ENCODE measurements at regions not wholly inside any gene's neighbourhood (a gene's known extent, or its start where the extent isn't known, plus 50 kb on each side); places are given as distances from the start of the nearest gene placed in this dataset.
"Not testable (repeated sequence)": the region's sequence is repeated elsewhere in the genome, so short reads cannot be mapped to it uniquely, and the experiment has no call there.

- WGBS (ENCODE audit: insufficient coverage), result 75% methylated on average over 5 of the region's 5 CpGs
- Histone ChIP-seq H3K27me3 (replicated peaks in 1 of 2; ENCODE audit: control insufficient read depth in 2 of 2, extremely low read depth in 1 of 2, insufficient read depth in 2 of 2, low read length in 1 of 2) (no peaks in the 10 kb centered on the region), H3K27ac (ENCODE audit: low read length) (no peak overlapping the region), H3K9me3 (no peaks in the 10 kb centered on the region), H3K36me3 (ENCODE audit: control insufficient read depth in 2 of 2, extremely low read depth in 1 of 2, insufficient read depth in 1 of 2, low read length in 1 of 2) (no peaks in the 10 kb centered on the region), H3K4me3 (ENCODE audit: control insufficient read depth in 1 of 2, extremely low read depth in 1 of 2, low read length in 1 of 2) (no peak overlapping the region), H3K4me1 (ENCODE audit: control insufficient read depth in 1 of 2, extremely low read depth in 1 of 2, insufficient read depth in 2 of 2, low read length in 2 of 2) (no peaks in the 10 kb centered on the region)
- CTCF ChIA-PET, result no interaction called here
- Mint-ChIP-seq H3K4me3 (no peak overlapping the region), H3K9me3 (peaks cover 16 to 25% (median 18%) of the 10 kb centered on the region in 3 donors), H3K4me1 (no peaks in the 10 kb centered on the region), H3K27ac (no peak overlapping the region), H3K27me3 (no peaks in the 10 kb centered on the region), H3K36me3 (no peaks in the 10 kb centered on the region)
- DNase-seq (no peak), ATAC-seq (replicated peaks in 1 of 4) (no peak)
- POLR2A ChIA-PET, result no interaction called here
These were observed 543.7 kb upstream of the RAG2 start for GRCh38 chr11:37141707-37142106.

- ATAC-seq (replicated peaks in 1 of 4); H3K4me3 ChIP-seq (ENCODE audit: control insufficient read depth in 1 of 2, extremely low read depth in 1 of 2, low read length in 1 of 2); H3K27me3 ChIP-seq (replicated peaks in 1 of 2; ENCODE audit: control insufficient read depth in 2 of 2, extremely low read depth in 1 of 2, insufficient read depth in 2 of 2, low read length in 1 of 2); POLR2A ChIA-PET; H3K9me3 ChIP-seq; H3K4me1 ChIP-seq (ENCODE audit: control insufficient read depth in 1 of 2, extremely low read depth in 1 of 2, insufficient read depth in 2 of 2, low read length in 2 of 2); H3K27me3 Mint-ChIP-seq; H3K36me3 ChIP-seq (ENCODE audit: control insufficient read depth in 2 of 2, extremely low read depth in 1 of 2, insufficient read depth in 1 of 2, low read length in 1 of 2); H3K4me1 Mint-ChIP-seq; CTCF ChIA-PET; H3K27ac ChIP-seq (ENCODE audit: low read length); H3K27ac Mint-ChIP-seq; DNase-seq; H3K4me3 Mint-ChIP-seq; H3K36me3 Mint-ChIP-seq: not testable (repeated sequence)
- 71% methylated on average over 3 of the region's 6 CpGs for WGBS (ENCODE audit: insufficient coverage)
- peaks cover 10 to 21% (median 12%) of the 10 kb centered on the region in 3 donors for H3K9me3 Mint-ChIP-seq
These were observed 537.6 kb upstream of the RAG2 start for GRCh38 chr11:37135606-37136005.

GRCh38 chr11:37134637-37135036, 536.6 kb upstream of the RAG2 start:
- no peak overlapping the region for H3K4me3 Mint-ChIP-seq
- ATAC-seq (replicated peaks in 1 of 4), result no peak
- no CpG with 5 or more reads among the region's 2 CpGs for WGBS (ENCODE audit: insufficient coverage)
- CTCF ChIA-PET, result no interaction called here
- peaks cover 11 to 23% (median 12%) of the 10 kb centered on the region in 3 donors for H3K9me3 Mint-ChIP-seq
- Histone ChIP-seq H3K9me3 (no peaks in the 10 kb centered on the region), H3K4me1 (ENCODE audit: control insufficient read depth in 1 of 2, extremely low read depth in 1 of 2, insufficient read depth in 2 of 2, low read length in 2 of 2) (no peaks in the 10 kb centered on the region), H3K27me3 (replicated peaks in 1 of 2; ENCODE audit: control insufficient read depth in 2 of 2, extremely low read depth in 1 of 2, insufficient read depth in 2 of 2, low read length in 1 of 2) (no peaks in the 10 kb centered on the region), H3K27ac (ENCODE audit: low read length) (no peak overlapping the region), H3K4me3 (ENCODE audit: control insufficient read depth in 1 of 2, extremely low read depth in 1 of 2, low read length in 1 of 2) (no peak overlapping the region), H3K36me3 (ENCODE audit: control insufficient read depth in 2 of 2, extremely low read depth in 1 of 2, insufficient read depth in 1 of 2, low read length in 1 of 2) (no peaks in the 10 kb centered on the region)
- no peak for DNase-seq
- H3K4me1 Mint-ChIP-seq, result no peaks in the 10 kb centered on the region
- no peak overlapping the region for H3K27ac Mint-ChIP-seq
- H3K27me3 Mint-ChIP-seq, result no peaks in the 10 kb centered on the region
- POLR2A ChIA-PET, result no interaction called here
- H3K36me3 Mint-ChIP-seq, result no peaks in the 10 kb centered on the region

GRCh38 chr11:37124384-37124783, 526.3 kb upstream of the RAG2 start:
- H3K36me3 ChIP-seq (ENCODE audit: control insufficient read depth in 2 of 2, extremely low read depth in 1 of 2, insufficient read depth in 1 of 2, low read length in 1 of 2), result no peaks in the 10 kb centered on the region
- POLR2A ChIA-PET, result no interaction called here
- Mint-ChIP-seq H3K4me1 (no peaks in the 10 kb centered on the region), H3K27me3 (no peaks in the 10 kb centered on the region), H3K36me3 (no peaks in the 10 kb centered on the region), H3K9me3 (peaks cover 8 to 14% (median 12%) of the 10 kb centered on the region in 3 donors), H3K4me3 (no peak overlapping the region), H3K27ac (no peak overlapping the region)
- H3K27me3 ChIP-seq (replicated peaks in 1 of 2; ENCODE audit: control insufficient read depth in 2 of 2, extremely low read depth in 1 of 2, insufficient read depth in 2 of 2, low read length in 1 of 2), result no peaks in the 10 kb centered on the region
- DNase-seq (no peak), ATAC-seq (replicated peaks in 1 of 4) (no peak)
- no peaks in the 10 kb centered on the region for H3K9me3 ChIP-seq
- CTCF ChIA-PET, result no interaction called here
- 8% methylated on average over 1 of the region's 2 CpGs for WGBS (ENCODE audit: insufficient coverage)
- H3K4me3 ChIP-seq (ENCODE audit: control insufficient read depth in 1 of 2, extremely low read depth in 1 of 2, low read length in 1 of 2), result no peak overlapping the region
- no peak overlapping the region for H3K27ac ChIP-seq (ENCODE audit: low read length)
- no peaks in the 10 kb centered on the region for H3K4me1 ChIP-seq (ENCODE audit: control insufficient read depth in 1 of 2, extremely low read depth in 1 of 2, insufficient read depth in 2 of 2, low read length in 2 of 2)

GRCh38 chr11:37115963-37116362, 517.9 kb upstream of the RAG2 start:
- ATAC-seq (replicated peaks in 1 of 4), result no peak
- H3K27me3 ChIP-seq (replicated peaks in 1 of 2; ENCODE audit: control insufficient read depth in 2 of 2, extremely low read depth in 1 of 2, insufficient read depth in 2 of 2, low read length in 1 of 2), result no peaks in the 10 kb centered on the region
- DNase-seq, result no peak
- no peaks in the 10 kb centered on the region for H3K36me3 ChIP-seq (ENCODE audit: control insufficient read depth in 2 of 2, extremely low read depth in 1 of 2, insufficient read depth in 1 of 2, low read length in 1 of 2)
- H3K4me3 ChIP-seq (ENCODE audit: control insufficient read depth in 1 of 2, extremely low read depth in 1 of 2, low read length in 1 of 2), result no peak overlapping the region
- ChIA-PET POLR2A (no interaction called here), CTCF (no interaction called here)
- Mint-ChIP-seq H3K4me1 (no peaks in the 10 kb centered on the region), H3K27me3 (no peaks in the 10 kb centered on the region), H3K27ac (no peak overlapping the region), H3K4me3 (no peak overlapping the region), H3K36me3 (no peaks in the 10 kb centered on the region), H3K9me3 (peaks cover 0 to 18% (median 17%) of the 10 kb centered on the region in 3 donors)
- no peaks in the 10 kb centered on the region for H3K4me1 ChIP-seq (ENCODE audit: control insufficient read depth in 1 of 2, extremely low read depth in 1 of 2, insufficient read depth in 2 of 2, low read length in 2 of 2)
- H3K27ac ChIP-seq (ENCODE audit: low read length), result no peak overlapping the region
- H3K9me3 ChIP-seq, result no peaks in the 10 kb centered on the region

GRCh38 chr11:37110385-37110784, 512.3 kb upstream of the RAG2 start:
- Histone ChIP-seq H3K27ac (ENCODE audit: low read length) (no peak overlapping the region), H3K36me3 (ENCODE audit: control insufficient read depth in 2 of 2, extremely low read depth in 1 of 2, insufficient read depth in 1 of 2, low read length in 1 of 2) (no peaks in the 10 kb centered on the region), H3K4me3 (ENCODE audit: control insufficient read depth in 1 of 2, extremely low read depth in 1 of 2, low read length in 1 of 2) (no peak overlapping the region), H3K27me3 (replicated peaks in 1 of 2; ENCODE audit: control insufficient read depth in 2 of 2, extremely low read depth in 1 of 2, insufficient read depth in 2 of 2, low read length in 1 of 2) (no peaks in the 10 kb centered on the region), H3K4me1 (ENCODE audit: control insufficient read depth in 1 of 2, extremely low read depth in 1 of 2, insufficient read depth in 2 of 2, low read length in 2 of 2) (no peaks in the 10 kb centered on the region), H3K9me3 (no peaks in the 10 kb centered on the region)
- ChIA-PET CTCF (no interaction called here), POLR2A (no interaction called here)
- Mint-ChIP-seq H3K4me1 (no peaks in the 10 kb centered on the region), H3K36me3 (no peaks in the 10 kb centered on the region), H3K27ac (no peak overlapping the region), H3K9me3 (peaks cover 6 to 10% (median 8%) of the 10 kb centered on the region in 3 donors), H3K4me3 (no peak overlapping the region), H3K27me3 (no peaks in the 10 kb centered on the region)
- DNase-seq, result no peak
- ATAC-seq (replicated peaks in 1 of 4), result no peak
- 71% methylated on average over 1 of the region's 4 CpGs for WGBS (ENCODE audit: insufficient coverage)

- Histone ChIP-seq H3K9me3 (no peaks in the 10 kb centered on the region), H3K27ac (ENCODE audit: low read length) (no peak overlapping the region), H3K27me3 (replicated peaks in 1 of 2; ENCODE audit: control insufficient read depth in 2 of 2, extremely low read depth in 1 of 2, insufficient read depth in 2 of 2, low read length in 1 of 2) (no peaks in the 10 kb centered on the region), H3K4me3 (ENCODE audit: control insufficient read depth in 1 of 2, extremely low read depth in 1 of 2, low read length in 1 of 2) (no peak overlapping the region), H3K36me3 (ENCODE audit: control insufficient read depth in 2 of 2, extremely low read depth in 1 of 2, insufficient read depth in 1 of 2, low read length in 1 of 2) (no peaks in the 10 kb centered on the region), H3K4me1 (ENCODE audit: control insufficient read depth in 1 of 2, extremely low read depth in 1 of 2, insufficient read depth in 2 of 2, low read length in 2 of 2) (no peaks in the 10 kb centered on the region)
- DNase-seq (no peak), ATAC-seq (replicated peaks in 1 of 4) (no peak)
- Mint-ChIP-seq H3K36me3 (no peaks in the 10 kb centered on the region), H3K9me3 (peaks cover 5 to 8% (median 8%) of the 10 kb centered on the region in 3 donors), H3K27me3 (no peaks in the 10 kb centered on the region), H3K27ac (no peak overlapping the region), H3K4me3 (no peak overlapping the region), H3K4me1 (no peaks in the 10 kb centered on the region)
- ChIA-PET POLR2A (no interaction called here), CTCF (no interaction called here)
These were observed 511.2 kb upstream of the RAG2 start for GRCh38 chr11:37109286-37109585.

All from T-cell (primary cell).